ENCODE measurements at regions not wholly inside any gene's neighbourhood (a gene's known extent, or its start where the extent isn't known, plus 50 kb on each side); places are given as distances from the start of the nearest gene placed in this dataset.

DNA sequence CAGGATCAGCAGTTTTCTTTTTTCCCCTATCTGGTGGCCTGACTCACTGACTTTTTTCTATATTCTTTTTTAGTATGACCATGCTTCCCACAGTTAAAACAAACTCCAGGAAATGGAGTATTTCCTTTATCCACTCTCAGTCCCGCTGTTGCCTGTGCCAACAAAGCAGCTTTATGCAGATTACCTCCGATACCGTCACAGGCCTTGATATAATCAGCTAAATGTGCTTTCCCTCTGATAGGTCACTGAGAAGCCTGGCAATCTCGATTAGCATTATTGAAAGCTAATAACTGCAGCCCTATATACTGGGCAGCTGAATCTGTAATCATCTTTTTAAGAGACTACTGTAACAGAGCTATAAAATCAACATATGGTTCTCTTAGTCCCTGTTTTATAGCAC, 243.6 kb downstream of the KIF21A start:
- no peak for TF ChIP-seq NR2F2 (IDR thresholded peaks at IDR 0.05)
- TF ChIP-seq, protein P1, sequence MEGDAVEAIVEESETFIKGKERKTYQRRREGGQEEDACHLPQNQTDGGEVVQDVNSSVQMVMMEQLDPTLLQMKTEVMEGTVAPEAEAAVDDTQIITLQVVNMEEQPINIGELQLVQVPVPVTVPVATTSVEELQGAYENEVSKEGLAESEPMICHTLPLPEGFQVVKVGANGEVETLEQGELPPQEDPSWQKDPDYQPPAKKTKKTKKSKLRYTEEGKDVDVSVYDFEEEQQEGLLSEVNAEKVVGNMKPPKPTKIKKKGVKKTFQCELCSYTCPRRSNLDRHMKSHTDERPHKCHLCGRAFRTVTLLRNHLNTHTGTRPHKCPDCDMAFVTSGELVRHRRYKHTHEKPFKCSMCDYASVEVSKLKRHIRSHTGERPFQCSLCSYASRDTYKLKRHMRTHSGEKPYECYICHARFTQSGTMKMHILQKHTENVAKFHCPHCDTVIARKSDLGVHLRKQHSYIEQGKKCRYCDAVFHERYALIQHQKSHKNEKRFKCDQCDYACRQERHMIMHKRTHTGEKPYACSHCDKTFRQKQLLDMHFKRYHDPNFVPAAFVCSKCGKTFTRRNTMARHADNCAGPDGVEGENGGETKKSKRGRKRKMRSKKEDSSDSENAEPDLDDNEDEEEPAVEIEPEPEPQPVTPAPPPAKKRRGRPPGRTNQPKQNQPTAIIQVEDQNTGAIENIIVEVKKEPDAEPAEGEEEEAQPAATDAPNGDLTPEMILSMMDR (IDR thresholded peaks at IDR 0.05; ENCODE audit: low read depth, low read length, missing input control), result no peak
- TF ChIP-seq, protein P2, sequence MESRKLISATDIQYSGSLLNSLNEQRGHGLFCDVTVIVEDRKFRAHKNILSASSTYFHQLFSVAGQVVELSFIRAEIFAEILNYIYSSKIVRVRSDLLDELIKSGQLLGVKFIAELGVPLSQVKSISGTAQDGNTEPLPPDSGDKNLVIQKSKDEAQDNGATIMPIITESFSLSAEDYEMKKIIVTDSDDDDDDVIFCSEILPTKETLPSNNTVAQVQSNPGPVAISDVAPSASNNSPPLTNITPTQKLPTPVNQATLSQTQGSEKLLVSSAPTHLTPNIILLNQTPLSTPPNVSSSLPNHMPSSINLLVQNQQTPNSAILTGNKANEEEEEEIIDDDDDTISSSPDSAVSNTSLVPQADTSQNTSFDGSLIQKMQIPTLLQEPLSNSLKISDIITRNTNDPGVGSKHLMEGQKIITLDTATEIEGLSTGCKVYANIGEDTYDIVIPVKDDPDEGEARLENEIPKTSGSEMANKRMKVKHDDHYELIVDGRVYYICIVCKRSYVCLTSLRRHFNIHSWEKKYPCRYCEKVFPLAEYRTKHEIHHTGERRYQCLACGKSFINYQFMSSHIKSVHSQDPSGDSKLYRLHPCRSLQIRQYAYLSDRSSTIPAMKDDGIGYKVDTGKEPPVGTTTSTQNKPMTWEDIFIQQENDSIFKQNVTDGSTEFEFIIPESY (IDR thresholded peaks at IDR 0.05), result no peak
- no peak for TF ChIP-seq GABPA (IDR thresholded peaks at IDR 0.05 in 1 of 2, conservative IDR thresholded peaks at IDR 0.05 in 1 of 2)
- TF ChIP-seq, protein P3, sequence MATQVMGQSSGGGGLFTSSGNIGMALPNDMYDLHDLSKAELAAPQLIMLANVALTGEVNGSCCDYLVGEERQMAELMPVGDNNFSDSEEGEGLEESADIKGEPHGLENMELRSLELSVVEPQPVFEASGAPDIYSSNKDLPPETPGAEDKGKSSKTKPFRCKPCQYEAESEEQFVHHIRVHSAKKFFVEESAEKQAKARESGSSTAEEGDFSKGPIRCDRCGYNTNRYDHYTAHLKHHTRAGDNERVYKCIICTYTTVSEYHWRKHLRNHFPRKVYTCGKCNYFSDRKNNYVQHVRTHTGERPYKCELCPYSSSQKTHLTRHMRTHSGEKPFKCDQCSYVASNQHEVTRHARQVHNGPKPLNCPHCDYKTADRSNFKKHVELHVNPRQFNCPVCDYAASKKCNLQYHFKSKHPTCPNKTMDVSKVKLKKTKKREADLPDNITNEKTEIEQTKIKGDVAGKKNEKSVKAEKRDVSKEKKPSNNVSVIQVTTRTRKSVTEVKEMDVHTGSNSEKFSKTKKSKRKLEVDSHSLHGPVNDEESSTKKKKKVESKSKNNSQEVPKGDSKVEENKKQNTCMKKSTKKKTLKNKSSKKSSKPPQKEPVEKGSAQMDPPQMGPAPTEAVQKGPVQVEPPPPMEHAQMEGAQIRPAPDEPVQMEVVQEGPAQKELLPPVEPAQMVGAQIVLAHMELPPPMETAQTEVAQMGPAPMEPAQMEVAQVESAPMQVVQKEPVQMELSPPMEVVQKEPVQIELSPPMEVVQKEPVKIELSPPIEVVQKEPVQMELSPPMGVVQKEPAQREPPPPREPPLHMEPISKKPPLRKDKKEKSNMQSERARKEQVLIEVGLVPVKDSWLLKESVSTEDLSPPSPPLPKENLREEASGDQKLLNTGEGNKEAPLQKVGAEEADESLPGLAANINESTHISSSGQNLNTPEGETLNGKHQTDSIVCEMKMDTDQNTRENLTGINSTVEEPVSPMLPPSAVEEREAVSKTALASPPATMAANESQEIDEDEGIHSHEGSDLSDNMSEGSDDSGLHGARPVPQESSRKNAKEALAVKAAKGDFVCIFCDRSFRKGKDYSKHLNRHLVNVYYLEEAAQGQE (IDR thresholded peaks at IDR 0.05), result no peak
- TF ChIP-seq YY1 (IDR thresholded peaks at IDR 0.05), result no peak
- TF ChIP-seq, protein P4, sequence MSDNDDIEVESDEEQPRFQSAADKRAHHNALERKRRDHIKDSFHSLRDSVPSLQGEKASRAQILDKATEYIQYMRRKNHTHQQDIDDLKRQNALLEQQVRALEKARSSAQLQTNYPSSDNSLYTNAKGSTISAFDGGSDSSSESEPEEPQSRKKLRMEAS (IDR thresholded peaks at IDR 0.05), result no peak
- TF ChIP-seq TAF1 (conservative IDR thresholded peaks at IDR 0.05), result no peak
- no peak for TF ChIP-seq JUND (IDR thresholded peaks at IDR 0.05)
- no peak for TF ChIP-seq RAD21 (IDR thresholded peaks at IDR 0.05)
- no peak for TF ChIP-seq FOXA1 (IDR thresholded peaks at IDR 0.05)
- TF ChIP-seq RXRA (IDR thresholded peaks at IDR 0.05), result no peak
- no peak for TF ChIP-seq SP1 (IDR thresholded peaks at IDR 0.05)
- no peak for TF ChIP-seq HNF4G (IDR thresholded peaks at IDR 0.05)

Measured in liver (tissue), 3 donors.